Ishikawa (cell line): ENCODE measurements at regions not wholly inside any gene's neighbourhood (a gene's known extent, or its start where the extent isn't known, plus 50 kb on each side); places are given as distances from the start of the nearest gene placed in this dataset.

ENCODE experiments used
- CEBPB ChIP-seq: IDR thresholded peaks from 2 replicates; pipeline ENCODE4 v1.6.1; 2012
- CREB1 ChIP-seq: IDR thresholded peaks from 2 replicates; pipeline ENCODE4 v1.6.1; 2012; ENCODE audit warnings: low read depth
- EP300 ChIP-seq: IDR thresholded peaks from 2 replicates; pipeline ENCODE4 v1.6.1; 2012; ENCODE audit warnings: borderline replicate concordance
- FOXM1 ChIP-seq: IDR thresholded peaks from 2 replicates; pipeline ENCODE4 v1.6.1; 2012; ENCODE audit warnings: low read depth, borderline replicate concordance
- MAX ChIP-seq: IDR thresholded peaks from 2 replicates; pipeline ENCODE4 v1.6.1; 2012
- RAD21 ChIP-seq: IDR thresholded peaks from 2 replicates; pipeline ENCODE4 v1.6.1; 2012; ENCODE audit warnings: low read depth
- TAF1 ChIP-seq: IDR thresholded peaks from 2 replicates; pipeline ENCODE4 v1.6.1; 2012; ENCODE audit warnings: low read depth, mild to moderate bottlenecking
- TCF12 ChIP-seq: IDR thresholded peaks from 2 replicates; pipeline ENCODE4 v1.6.1; 2012; ENCODE audit warnings: low read depth
- YY1 ChIP-seq: IDR thresholded peaks from 2 replicates; pipeline ENCODE4 v1.6.1; 2012; ENCODE audit warnings: low read depth
- TF ChIP-seq, protein P1 (sequence below): IDR thresholded peaks from 2 replicates; pipeline ENCODE4 v1.6.1; 2012; ENCODE audit warnings: low read depth, mild to moderate bottlenecking

GRCh38 chr4:133598779-133599178 lies 449.7 kb downstream of the PCDH10 start:
- TF ChIP-seq EP300 (no peak), YY1 (no peak), MAX (no peak), TCF12 (no peak), CREB1 (no peak), TAF1 (no peak), RAD21 (no peak), FOXM1 (no peak), CEBPB (no peak)
- TF ChIP-seq, protein P1, sequence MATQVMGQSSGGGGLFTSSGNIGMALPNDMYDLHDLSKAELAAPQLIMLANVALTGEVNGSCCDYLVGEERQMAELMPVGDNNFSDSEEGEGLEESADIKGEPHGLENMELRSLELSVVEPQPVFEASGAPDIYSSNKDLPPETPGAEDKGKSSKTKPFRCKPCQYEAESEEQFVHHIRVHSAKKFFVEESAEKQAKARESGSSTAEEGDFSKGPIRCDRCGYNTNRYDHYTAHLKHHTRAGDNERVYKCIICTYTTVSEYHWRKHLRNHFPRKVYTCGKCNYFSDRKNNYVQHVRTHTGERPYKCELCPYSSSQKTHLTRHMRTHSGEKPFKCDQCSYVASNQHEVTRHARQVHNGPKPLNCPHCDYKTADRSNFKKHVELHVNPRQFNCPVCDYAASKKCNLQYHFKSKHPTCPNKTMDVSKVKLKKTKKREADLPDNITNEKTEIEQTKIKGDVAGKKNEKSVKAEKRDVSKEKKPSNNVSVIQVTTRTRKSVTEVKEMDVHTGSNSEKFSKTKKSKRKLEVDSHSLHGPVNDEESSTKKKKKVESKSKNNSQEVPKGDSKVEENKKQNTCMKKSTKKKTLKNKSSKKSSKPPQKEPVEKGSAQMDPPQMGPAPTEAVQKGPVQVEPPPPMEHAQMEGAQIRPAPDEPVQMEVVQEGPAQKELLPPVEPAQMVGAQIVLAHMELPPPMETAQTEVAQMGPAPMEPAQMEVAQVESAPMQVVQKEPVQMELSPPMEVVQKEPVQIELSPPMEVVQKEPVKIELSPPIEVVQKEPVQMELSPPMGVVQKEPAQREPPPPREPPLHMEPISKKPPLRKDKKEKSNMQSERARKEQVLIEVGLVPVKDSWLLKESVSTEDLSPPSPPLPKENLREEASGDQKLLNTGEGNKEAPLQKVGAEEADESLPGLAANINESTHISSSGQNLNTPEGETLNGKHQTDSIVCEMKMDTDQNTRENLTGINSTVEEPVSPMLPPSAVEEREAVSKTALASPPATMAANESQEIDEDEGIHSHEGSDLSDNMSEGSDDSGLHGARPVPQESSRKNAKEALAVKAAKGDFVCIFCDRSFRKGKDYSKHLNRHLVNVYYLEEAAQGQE, result no peak
